Upper lobe of left lung (tissue), 4 donors: ENCODE measurements at regions not wholly inside any gene's neighbourhood (a gene's known extent, or its start where the extent isn't known, plus 50 kb on each side); places are given as distances from the start of the nearest gene placed in this dataset.
A peak's percentile ranks its signal among the peaks of the same experiment; 100 is the strongest.

ENCODE experiments used
- CTCF ChIP-seq, 6 experiments: fragments of 450-650 bp in 4 of 6; fragments of 200-600 bp in 2 of 6; sonication (generic) in 2 of 6; IDR thresholded peaks; one replicate each; pipeline ENCODE4 v1.5.1; 2016 to 2019; ENCODE audit warnings: antibody characterized with exemption in 6 of 6
- EP300 ChIP-seq, 4 donors: sonication (generic); formaldehyde crosslinking; IDR thresholded peaks; one replicate each; pipeline ENCODE4 v1.5.1; 2017; ENCODE audit warnings: antibody characterized with exemption in 4 of 4, control low read depth in 2 of 4
- POLR2A ChIP-seq, 4 donors: fragments of 450-650 bp; IDR thresholded peaks; one replicate each; pipeline ENCODE4 v1.5.1; 2016 to 2017; ENCODE audit warnings: antibody characterized with exemption in 4 of 4, mild to moderate bottlenecking in 2 of 4
- POLR2AphosphoS5 ChIP-seq, 2 donors: sonication (generic); formaldehyde crosslinking; IDR thresholded peaks; one replicate each; pipeline ENCODE4 v1.5.1; 2017; ENCODE audit warnings: antibody characterized with exemption in 2 of 2

- TF ChIP-seq CTCF (IDR thresholded peaks at IDR 0.05) = no peak
- no peak for TF ChIP-seq POLR2A (IDR thresholded peaks at IDR 0.05)
- TF ChIP-seq POLR2AphosphoS5 (IDR thresholded peaks at IDR 0.05) = peak in 1 of 2 donors; percentile 38
- peak in 1 of 4 donors; percentile 19 for TF ChIP-seq EP300 (IDR thresholded peaks at IDR 0.05)
These were observed 120.6 kb downstream of the FASLG start for GRCh38 chr1:172779491-172779890.
